ENCODE measurements at regions not wholly inside any gene's neighbourhood (a gene's known extent, or its start where the extent isn't known, plus 50 kb on each side); places are given as distances from the start of the nearest gene placed in this dataset.

DNA sequence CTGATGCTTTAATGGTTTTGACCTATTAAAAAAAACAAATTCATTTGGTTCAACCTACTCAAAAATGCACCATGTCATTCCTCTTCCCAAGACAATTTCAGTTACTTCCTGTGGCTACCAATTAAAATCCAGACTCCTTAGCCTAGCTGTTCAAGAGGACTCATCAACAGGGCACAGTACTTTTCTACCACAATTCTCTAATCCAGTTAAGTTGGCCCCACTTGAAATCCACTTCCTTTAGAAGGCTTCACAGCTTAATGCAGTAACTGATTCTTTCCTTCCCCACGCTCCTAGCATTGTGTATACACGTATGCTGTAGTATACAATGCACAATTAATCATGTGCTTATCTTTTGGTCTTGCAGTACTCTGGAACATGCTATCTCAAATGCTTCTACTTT, 129.8 kb downstream of the UGT8 start:
- Histone ChIP-seq H3K4me1 (ENCODE audit: control extremely low read depth in 1 of 4, control insufficient read depth in 4 of 4, insufficient read depth in 4 of 4, low read length in 3 of 4) (no peaks in the 10 kb centered on the region), H3K4me3 (ENCODE audit: control insufficient read depth in 1 of 7, extremely low read depth in 1 of 7, insufficient read depth in 4 of 7, low read depth in 2 of 7, low read length in 6 of 7) (no peak overlapping the region), H3K27me3 (replicated peaks in 2 of 5; ENCODE audit: control insufficient read depth in 4 of 5, insufficient read depth in 5 of 5, low read length in 4 of 5) (no peaks in the 10 kb centered on the region), H3K27ac (ENCODE audit: insufficient read depth in 1 of 2, low read depth in 1 of 2, low read length in 2 of 2, poor library complexity in 1 of 2, severe bottlenecking in 2 of 2) (no peak overlapping the region), H3K36me3 (ENCODE audit: control insufficient read depth in 4 of 4, insufficient read depth in 4 of 4, low read length in 3 of 4) (no peaks in the 10 kb centered on the region), H3K9me3 (ENCODE audit: control extremely low read depth in 1 of 5, control insufficient read depth in 4 of 5, insufficient read depth in 2 of 5, low read depth in 1 of 5, low read length in 4 of 5) (no peaks in the 10 kb centered on the region)
- POLR2A ChIA-PET = no interaction called here
- CTCF ChIA-PET = no interaction called here
- WGBS (ENCODE audit: insufficient coverage) = no CpG with 5 or more reads among the region's 2 CpGs
- no peak for DNase-seq

DNA sequence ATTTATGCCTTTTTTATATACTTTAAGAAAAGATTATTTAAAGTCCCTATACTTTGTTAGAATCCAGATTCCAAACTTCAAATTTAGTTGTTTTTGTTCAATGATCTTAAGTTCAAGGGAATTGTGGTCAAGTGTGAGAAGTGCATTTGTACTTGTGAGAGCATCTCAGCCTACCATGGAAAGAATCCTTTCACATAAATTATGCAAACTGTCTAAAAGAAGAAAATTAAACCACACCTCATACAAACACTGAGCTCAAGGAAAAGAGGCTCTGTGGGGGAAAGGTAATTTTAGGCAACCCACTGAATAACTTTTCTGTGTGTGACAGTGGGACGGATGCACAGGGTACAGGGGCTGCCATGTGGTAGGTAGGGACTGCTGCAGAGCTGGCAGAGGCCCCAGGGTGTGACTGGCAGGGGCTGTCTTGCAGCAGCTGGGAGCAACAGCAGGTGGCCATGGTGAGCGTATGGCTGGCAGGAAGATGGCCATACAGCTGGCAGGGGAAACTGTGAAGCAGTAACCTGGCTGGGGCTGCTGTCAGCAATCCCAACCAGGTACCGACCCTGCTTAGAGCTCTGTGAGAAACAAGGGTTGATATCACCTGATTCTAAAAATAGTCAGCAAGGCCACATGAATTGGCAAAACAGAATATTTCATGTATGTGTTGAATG, 130.6 kb downstream of the UGT8 start:
- no peaks in the 10 kb centered on the region for H3K4me1 ChIP-seq (ENCODE audit: control extremely low read depth in 1 of 4, control insufficient read depth in 4 of 4, insufficient read depth in 4 of 4, low read length in 3 of 4)
- DNase-seq = no peak
- no peaks in the 10 kb centered on the region for H3K36me3 ChIP-seq (ENCODE audit: control insufficient read depth in 4 of 4, insufficient read depth in 4 of 4, low read length in 3 of 4)
- no peaks in the 10 kb centered on the region for H3K27me3 ChIP-seq (replicated peaks in 2 of 5; ENCODE audit: control insufficient read depth in 4 of 5, insufficient read depth in 5 of 5, low read length in 4 of 5)
- H3K27ac ChIP-seq (ENCODE audit: insufficient read depth in 1 of 2, low read depth in 1 of 2, low read length in 2 of 2, poor library complexity in 1 of 2, severe bottlenecking in 2 of 2) = no peak overlapping the region
- CTCF ChIA-PET = no interaction called here
- no peaks in the 10 kb centered on the region for H3K9me3 ChIP-seq (ENCODE audit: control extremely low read depth in 1 of 5, control insufficient read depth in 4 of 5, insufficient read depth in 2 of 5, low read depth in 1 of 5, low read length in 4 of 5)
- POLR2A ChIA-PET = no interaction called here
- WGBS (ENCODE audit: insufficient coverage) = 100% methylated on average over 2 of the region's 3 CpGs
- no peak overlapping the region for H3K4me3 ChIP-seq (ENCODE audit: control insufficient read depth in 1 of 7, extremely low read depth in 1 of 7, insufficient read depth in 4 of 7, low read depth in 2 of 7, low read length in 6 of 7)

DNA sequence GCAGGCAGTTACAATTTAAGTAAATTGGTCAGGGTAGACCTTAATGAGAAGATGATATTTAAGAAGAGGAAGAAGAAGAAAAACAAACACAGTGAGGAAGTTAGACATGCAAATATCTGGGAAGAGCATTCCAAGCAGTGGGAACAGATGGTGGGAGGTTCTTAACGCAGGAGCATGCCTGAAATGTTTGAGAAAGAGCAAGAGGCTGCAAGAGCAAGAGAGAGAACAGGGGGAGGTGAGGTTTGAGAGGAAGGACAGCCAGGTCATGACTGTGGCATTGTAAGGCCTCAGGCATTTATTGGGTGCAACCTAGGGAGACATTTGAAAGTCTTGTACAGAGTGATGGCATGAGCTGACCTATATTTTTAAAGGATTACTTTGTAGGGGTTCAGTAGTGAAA, 136.0 kb downstream of the UGT8 start:
- Histone ChIP-seq H3K27me3 (replicated peaks in 2 of 5; ENCODE audit: control insufficient read depth in 4 of 5, insufficient read depth in 5 of 5, low read length in 4 of 5) (no peaks in the 10 kb centered on the region), H3K4me3 (ENCODE audit: control insufficient read depth in 1 of 7, extremely low read depth in 1 of 7, insufficient read depth in 4 of 7, low read depth in 2 of 7, low read length in 6 of 7) (no peak overlapping the region), H3K4me1 (ENCODE audit: control extremely low read depth in 1 of 4, control insufficient read depth in 4 of 4, insufficient read depth in 4 of 4, low read length in 3 of 4) (no peaks in the 10 kb centered on the region), H3K9me3 (ENCODE audit: control extremely low read depth in 1 of 5, control insufficient read depth in 4 of 5, insufficient read depth in 2 of 5, low read depth in 1 of 5, low read length in 4 of 5) (no peaks in the 10 kb centered on the region), H3K27ac (ENCODE audit: insufficient read depth in 1 of 2, low read depth in 1 of 2, low read length in 2 of 2, poor library complexity in 1 of 2, severe bottlenecking in 2 of 2) (no peak overlapping the region), H3K36me3 (ENCODE audit: control insufficient read depth in 4 of 4, insufficient read depth in 4 of 4, low read length in 3 of 4) (no peaks in the 10 kb centered on the region)
- ChIA-PET POLR2A (no interaction called here), CTCF (no interaction called here)
- WGBS (ENCODE audit: insufficient coverage) = 58% methylated on average over 1 of the region's 1 CpG
- no peak for DNase-seq

DNA sequence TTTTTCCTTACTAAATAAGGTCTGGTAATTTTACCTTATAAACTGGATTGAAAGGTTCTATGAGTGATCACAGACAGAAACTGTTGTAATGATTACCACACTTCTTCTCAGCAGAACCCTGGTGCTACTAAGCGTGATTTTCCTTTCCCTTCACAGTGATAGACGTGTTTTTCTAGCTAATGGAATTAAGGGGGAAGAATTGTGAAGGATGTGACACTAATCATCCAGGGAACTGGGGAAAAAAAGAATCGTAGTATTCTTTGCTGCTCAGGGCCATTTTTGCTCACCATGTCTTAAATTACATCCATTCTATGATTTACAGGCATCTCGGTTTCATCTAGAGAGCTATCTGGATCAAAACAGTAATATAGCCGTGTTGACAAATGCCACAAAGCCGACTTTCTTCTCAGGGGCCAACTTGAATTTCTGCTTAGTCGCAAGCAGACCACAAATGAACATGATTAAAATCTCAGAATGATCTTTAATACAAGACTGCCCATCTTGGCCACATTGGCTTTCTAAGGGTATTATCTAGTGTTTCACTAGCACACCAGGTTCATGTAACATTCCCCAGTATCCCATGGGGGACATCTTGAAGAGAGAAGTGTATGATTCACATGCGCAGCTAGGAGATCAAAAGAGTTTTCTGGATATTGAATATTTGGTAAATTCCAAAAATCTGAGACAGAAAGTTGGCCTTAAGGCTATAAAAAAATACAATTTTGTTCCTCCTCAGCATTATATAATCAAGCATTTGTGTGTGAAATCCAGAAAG, 154.0 kb downstream of the UGT8 start:
- Histone ChIP-seq H3K4me1 (ENCODE audit: control extremely low read depth in 1 of 4, control insufficient read depth in 4 of 4, insufficient read depth in 4 of 4, low read length in 3 of 4) (no peaks in the 10 kb centered on the region), H3K27me3 (replicated peaks in 2 of 5; ENCODE audit: control insufficient read depth in 4 of 5, insufficient read depth in 5 of 5, low read length in 4 of 5) (no peaks in the 10 kb centered on the region), H3K27ac (ENCODE audit: insufficient read depth in 1 of 2, low read depth in 1 of 2, low read length in 2 of 2, poor library complexity in 1 of 2, severe bottlenecking in 2 of 2) (no peak overlapping the region), H3K9me3 (ENCODE audit: control extremely low read depth in 1 of 5, control insufficient read depth in 4 of 5, insufficient read depth in 2 of 5, low read depth in 1 of 5, low read length in 4 of 5) (no peaks in the 10 kb centered on the region), H3K4me3 (ENCODE audit: control insufficient read depth in 1 of 7, extremely low read depth in 1 of 7, insufficient read depth in 4 of 7, low read depth in 2 of 7, low read length in 6 of 7) (no peak overlapping the region), H3K36me3 (ENCODE audit: control insufficient read depth in 4 of 4, insufficient read depth in 4 of 4, low read length in 3 of 4) (no peaks in the 10 kb centered on the region)
- no peak for DNase-seq
- POLR2A ChIA-PET = interaction anchor here (0.5 kb wide), 1 partner anchor 56 kb away, joined by 3 read pairs; no protein-coding TSS in a partner anchor
- CTCF ChIA-PET = interaction anchor here (1.2 kb wide), 1 partner anchor 9 kb away, joined by 3 read pairs; no protein-coding TSS in a partner anchor
- 89% methylated on average over 5 of the region's 8 CpGs for WGBS (ENCODE audit: insufficient coverage)

DNA sequence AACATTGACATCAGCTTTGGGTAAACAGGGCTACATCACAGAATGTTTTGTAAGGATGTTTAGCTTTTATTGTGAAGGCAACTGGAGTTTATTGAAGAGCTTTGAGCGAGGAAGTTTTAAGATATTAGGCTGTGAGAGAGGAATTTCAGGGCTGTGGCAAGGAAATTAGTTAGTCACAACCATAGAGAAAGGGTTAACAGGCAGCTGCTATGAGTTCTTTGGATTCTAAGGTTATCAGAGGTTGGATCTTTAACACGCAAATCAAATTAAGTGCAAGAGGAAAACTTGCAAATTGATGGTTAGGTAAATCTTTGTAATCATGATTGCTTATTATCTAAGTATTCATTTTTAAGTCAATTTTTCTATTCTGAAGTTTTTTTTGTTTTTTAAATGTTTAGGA, 156.0 kb downstream of the UGT8 start:
- H3K4me1 ChIP-seq (ENCODE audit: control extremely low read depth in 1 of 4, control insufficient read depth in 4 of 4, insufficient read depth in 4 of 4, low read length in 3 of 4) = no peaks in the 10 kb centered on the region
- no peak overlapping the region for H3K4me3 ChIP-seq (ENCODE audit: control insufficient read depth in 1 of 7, extremely low read depth in 1 of 7, insufficient read depth in 4 of 7, low read depth in 2 of 7, low read length in 6 of 7)
- ChIA-PET POLR2A (interaction anchor here (0.5 kb wide), 1 partner anchor 1536 kb away, joined by 5 read pairs; no protein-coding TSS in a partner anchor), CTCF (no interaction called here)
- WGBS (ENCODE audit: insufficient coverage) = 67% methylated on average over 1 of the region's 2 CpGs
- H3K36me3 ChIP-seq (ENCODE audit: control insufficient read depth in 4 of 4, insufficient read depth in 4 of 4, low read length in 3 of 4) = no peaks in the 10 kb centered on the region
- H3K9me3 ChIP-seq (ENCODE audit: control extremely low read depth in 1 of 5, control insufficient read depth in 4 of 5, insufficient read depth in 2 of 5, low read depth in 1 of 5, low read length in 4 of 5) = no peaks in the 10 kb centered on the region
- no peak for DNase-seq
- H3K27me3 ChIP-seq (replicated peaks in 2 of 5; ENCODE audit: control insufficient read depth in 4 of 5, insufficient read depth in 5 of 5, low read length in 4 of 5) = no peaks in the 10 kb centered on the region
- no peak overlapping the region for H3K27ac ChIP-seq (ENCODE audit: insufficient read depth in 1 of 2, low read depth in 1 of 2, low read length in 2 of 2, poor library complexity in 1 of 2, severe bottlenecking in 2 of 2)

DNA sequence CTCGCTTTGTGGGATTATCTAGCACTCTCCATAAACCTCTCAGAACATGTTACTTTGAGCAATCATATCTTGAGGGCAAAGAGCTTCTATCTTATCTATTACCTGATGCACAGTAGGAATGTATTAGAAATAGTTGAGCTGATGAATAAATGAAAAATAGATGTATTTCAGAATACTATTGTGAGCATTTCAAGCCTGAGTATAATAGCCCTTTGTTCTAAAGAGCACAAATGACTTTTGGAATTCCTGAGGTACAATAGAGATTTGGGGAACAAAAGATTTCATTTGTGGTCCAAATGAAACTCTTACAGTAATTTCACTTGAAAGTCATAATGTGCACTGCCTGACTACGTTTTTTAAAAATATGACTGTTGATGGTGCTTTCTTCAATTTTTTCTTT, 159.5 kb downstream of the UGT8 start:
- H3K4me1 ChIP-seq (ENCODE audit: control extremely low read depth in 1 of 4, control insufficient read depth in 4 of 4, insufficient read depth in 4 of 4, low read length in 3 of 4) = no peaks in the 10 kb centered on the region
- DNase-seq = no peak
- H3K27ac ChIP-seq (ENCODE audit: insufficient read depth in 1 of 2, low read depth in 1 of 2, low read length in 2 of 2, poor library complexity in 1 of 2, severe bottlenecking in 2 of 2) = no peak overlapping the region
- no peaks in the 10 kb centered on the region for H3K9me3 ChIP-seq (ENCODE audit: control extremely low read depth in 1 of 5, control insufficient read depth in 4 of 5, insufficient read depth in 2 of 5, low read depth in 1 of 5, low read length in 4 of 5)
- ChIA-PET CTCF (no interaction called here), POLR2A (no interaction called here)
- no peaks in the 10 kb centered on the region for H3K27me3 ChIP-seq (replicated peaks in 2 of 5; ENCODE audit: control insufficient read depth in 4 of 5, insufficient read depth in 5 of 5, low read length in 4 of 5)
- no peaks in the 10 kb centered on the region for H3K36me3 ChIP-seq (ENCODE audit: control insufficient read depth in 4 of 4, insufficient read depth in 4 of 4, low read length in 3 of 4)
- no CpG with 5 or more reads among the region's 2 CpGs for WGBS (ENCODE audit: insufficient coverage)
- no peak overlapping the region for H3K4me3 ChIP-seq (ENCODE audit: control insufficient read depth in 1 of 7, extremely low read depth in 1 of 7, insufficient read depth in 4 of 7, low read depth in 2 of 7, low read length in 6 of 7)

DNA sequence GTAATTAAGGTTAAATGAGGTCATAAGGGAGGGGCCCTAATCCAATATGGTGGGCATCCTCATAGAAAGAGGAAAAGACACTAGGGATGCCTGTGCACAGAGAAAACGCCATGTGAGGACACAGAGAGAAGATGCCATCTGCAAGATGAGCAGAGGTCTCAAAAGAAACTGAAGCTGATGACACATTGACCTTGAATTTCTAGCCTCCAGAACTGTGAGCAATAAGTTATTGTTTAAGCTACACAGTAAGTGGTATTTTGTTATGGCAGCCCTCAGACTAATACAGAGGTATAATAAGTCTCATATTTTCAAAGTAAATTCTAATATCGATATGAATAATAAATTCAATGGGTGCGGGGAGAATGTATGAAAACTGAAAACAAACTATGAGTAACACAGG, 169.9 kb downstream of the UGT8 start:
- Histone ChIP-seq H3K27me3 (replicated peaks in 2 of 5; ENCODE audit: control insufficient read depth in 4 of 5, insufficient read depth in 5 of 5, low read length in 4 of 5) (no peaks in the 10 kb centered on the region), H3K4me1 (ENCODE audit: control extremely low read depth in 1 of 4, control insufficient read depth in 4 of 4, insufficient read depth in 4 of 4, low read length in 3 of 4) (no peaks in the 10 kb centered on the region), H3K27ac (ENCODE audit: insufficient read depth in 1 of 2, low read depth in 1 of 2, low read length in 2 of 2, poor library complexity in 1 of 2, severe bottlenecking in 2 of 2) (no peak overlapping the region), H3K9me3 (ENCODE audit: control extremely low read depth in 1 of 5, control insufficient read depth in 4 of 5, insufficient read depth in 2 of 5, low read depth in 1 of 5, low read length in 4 of 5) (no peaks in the 10 kb centered on the region), H3K4me3 (ENCODE audit: control insufficient read depth in 1 of 7, extremely low read depth in 1 of 7, insufficient read depth in 4 of 7, low read depth in 2 of 7, low read length in 6 of 7) (no peak overlapping the region), H3K36me3 (ENCODE audit: control insufficient read depth in 4 of 4, insufficient read depth in 4 of 4, low read length in 3 of 4) (no peaks in the 10 kb centered on the region)
- DNase-seq = no peak
- POLR2A ChIA-PET = no interaction called here
- CTCF ChIA-PET = no interaction called here
- 91% methylated on average over 1 of the region's 3 CpGs for WGBS (ENCODE audit: insufficient coverage)
